ENCODE measurements at regions not wholly inside any gene's neighbourhood (a gene's known extent, or its start where the extent isn't known, plus 50 kb on each side); places are given as distances from the start of the nearest gene placed in this dataset.

- no peak for DNase-seq
Observed at GRCh38 chr4:81860111-81860510, 388.4 kb upstream of the RASGEF1B start.

- no peak for DNase-seq
Observed at GRCh38 chr4:81854406-81854805, 382.7 kb upstream of the RASGEF1B start.

- no peak for DNase-seq
Observed at GRCh38 chr4:81852031-81852715, 380.5 kb upstream of the RASGEF1B start.

GRCh38 chr4:81850701-81851100, 379.0 kb upstream of the RASGEF1B start:
- no peak for DNase-seq

- no peak for DNase-seq
Observed at GRCh38 chr4:81845761-81846160, 374.1 kb upstream of the RASGEF1B start.

GRCh38 chr4:81845273-81845672, 373.6 kb upstream of the RASGEF1B start:
- DNase-seq, result no peak

GRCh38 chr4:81844717-81845116, 373.0 kb upstream of the RASGEF1B start:
- peak; percentile 59 for DNase-seq

GRCh38 chr4:81839347-81840042, 367.8 kb upstream of the RASGEF1B start:
- peak; percentile 24 for DNase-seq

GRCh38 chr4:81838586-81838985, 366.9 kb upstream of the RASGEF1B start:
- DNase-seq, result no peak

GRCh38 chr4:81836716-81837115, 365.0 kb upstream of the RASGEF1B start:
- no peak for DNase-seq

GRCh38 chr4:81833576-81833975, 361.9 kb upstream of the RASGEF1B start:
- DNase-seq, result no peak

GRCh38 chr4:81828991-81829390, 357.3 kb upstream of the RASGEF1B start:
- DNase-seq, result no peak

- DNase-seq, result no peak
Observed at GRCh38 chr4:81827577-81828202, 356.0 kb upstream of the RASGEF1B start.

GRCh38 chr4:81826817-81827424, 355.2 kb upstream of the RASGEF1B start:
- DNase-seq, result no peak

GRCh38 chr4:81826335-81826734, 354.6 kb upstream of the RASGEF1B start:
- DNase-seq, result no peak

GRCh38 chr4:81818385-81818920, 346.7 kb upstream of the RASGEF1B start:
- DNase-seq, result no peak

- no peak for DNase-seq
Observed at GRCh38 chr4:81816031-81816761, 344.5 kb upstream of the RASGEF1B start.

GRCh38 chr4:81814987-81815541, 343.4 kb upstream of the RASGEF1B start:
- no peak for DNase-seq

GRCh38 chr4:81811562-81812293, 340.0 kb upstream of the RASGEF1B start:
- DNase-seq, result no peak

- peak; percentile 95 for DNase-seq
Observed at GRCh38 chr4:81808011-81808672, 336.4 kb upstream of the RASGEF1B start.

GRCh38 chr4:81807386-81807785, 335.7 kb upstream of the RASGEF1B start:
- no peak for DNase-seq

All from NCI-H345 (cell line).